Esophagus muscularis mucosa (tissue), 4 donors: ENCODE measurements at regions not wholly inside any gene's neighbourhood (a gene's known extent, or its start where the extent isn't known, plus 50 kb on each side); places are given as distances from the start of the nearest gene placed in this dataset.
A peak's percentile ranks its signal among the peaks of the same experiment; 100 is the strongest.

Experiments
- DNase-seq: peaks from one replicate; pipeline ENCODE4 v3.0.0-alpha.2; 2017; ENCODE audit errors: extremely low spot score
- H3K27ac ChIP-seq, 4 donors: fragments of 200-600 bp; sonication (generic); replicated peaks in 1 of 4; 1 replicate in 3 of 4; 2 replicates in 1 of 4; pipeline ENCODE4 v1.5.1; 2016 to 2019; ENCODE audit warnings: mild to moderate bottlenecking in 1 of 4
- H3K27me3 ChIP-seq, 4 donors: fragments of 200-600 bp; sonication (generic); one replicate each; pipeline versions ENCODE4 v1.5.1 to v1.6.0; 2016 to 2019
- H3K36me3 ChIP-seq, 4 donors: fragments of 200-600 bp; sonication (generic); one replicate each; pipeline ENCODE4 v1.5.1; 2016 to 2019
- H3K4me1 ChIP-seq, 4 donors: fragments of 200-600 bp; sonication (generic); one replicate each; pipeline ENCODE4 v1.5.1; 2016 to 2019
- H3K4me3 ChIP-seq, 4 donors: fragments of 200-600 bp; sonication (generic); 1 replicate in 2 of 4; 2 replicates in 2 of 4; pipeline ENCODE4 v1.5.1; 2016 to 2019; ENCODE audit warnings: mild to moderate bottlenecking in 4 of 4, moderate library complexity in 1 of 4
- H3K9me3 ChIP-seq, 4 donors: fragments of 200-600 bp; sonication (generic); 1 replicate in 3 of 4; 2 replicates in 1 of 4; pipeline ENCODE4 v1.5.1; 2016 to 2019
- EP300 ChIP-seq: sonication (generic); formaldehyde crosslinking; IDR thresholded peaks from one replicate; pipeline ENCODE4 v1.6.1; 2017; ENCODE audit warnings: antibody characterized with exemption
- POLR2A ChIP-seq: fragments of 450-650 bp; IDR thresholded peaks from one replicate; pipeline ENCODE4 v1.6.1; 2017; ENCODE audit warnings: antibody characterized with exemption, moderate library complexity, mild to moderate bottlenecking, low read depth
- POLR2AphosphoS5 ChIP-seq, 2 donors: sonication (generic); formaldehyde crosslinking; IDR thresholded peaks; one replicate each; pipeline ENCODE4 v1.6.1; 2017; ENCODE audit warnings: antibody characterized with exemption in 2 of 2
- whole genome bisulfite sequencing: methylation state at CpG from one replicate; pipeline ENCODE4 v1.1.5; 2018; 5-methylcytosine and 5-hydroxymethylcytosine counted together
- intact Hi-C: fragments of 100-400 bp; cut with DNase I; formaldehyde crosslinking; loops from one replicate; pipeline ENCODE4 v1.15.1; 2023
- TF ChIP-seq, protein P1 (sequence below), 3 experiments: fragments of 200-600 bp in 2 of 3; fragments of 450-650 bp in 1 of 3; sonication (generic) in 2 of 3; IDR thresholded peaks; one replicate each; pipeline ENCODE4 v1.5.1; 2017 to 2019; ENCODE audit warnings: antibody characterized with exemption in 3 of 3, mild to moderate bottlenecking in 2 of 3, moderate library complexity in 1 of 3

DNA sequence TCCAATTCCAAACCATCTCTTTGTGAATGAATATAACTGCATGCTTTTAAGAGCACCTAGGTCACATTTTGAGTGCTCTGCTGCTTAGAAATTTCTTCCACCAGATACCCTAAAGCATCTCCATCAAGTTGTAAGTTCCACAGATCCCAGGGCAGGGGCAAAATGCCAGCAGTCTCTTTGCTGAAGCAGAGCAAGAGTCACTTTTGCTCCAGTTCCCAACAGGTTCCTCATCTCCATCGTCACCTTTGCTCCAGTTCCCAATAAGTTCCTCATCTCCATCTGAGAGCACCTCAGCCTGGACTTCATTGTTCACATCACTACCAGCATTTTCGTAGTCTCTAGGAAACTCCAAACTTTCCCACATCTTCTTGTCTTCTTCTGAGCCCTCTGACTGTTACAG, 116.7 kb upstream of the ALKAL2 start:
- Histone ChIP-seq H3K27ac (no peak overlapping the region), H3K36me3 (no peaks in the 10 kb centered on the region), H3K27me3 (peaks cover 0 to 20% (median 0%) of the 10 kb centered on the region in 4 donors), H3K4me3 (no peak overlapping the region), H3K9me3 (peaks cover 0 to 10% (median 0%) of the 10 kb centered on the region in 4 donors), H3K4me1 (no peaks in the 10 kb centered on the region)
- intact Hi-C loops = no loop called here
- WGBS = 96% methylated on average over 2 of the region's 2 CpGs
- TF ChIP-seq POLR2A = no peak
- TF ChIP-seq, protein P1, sequence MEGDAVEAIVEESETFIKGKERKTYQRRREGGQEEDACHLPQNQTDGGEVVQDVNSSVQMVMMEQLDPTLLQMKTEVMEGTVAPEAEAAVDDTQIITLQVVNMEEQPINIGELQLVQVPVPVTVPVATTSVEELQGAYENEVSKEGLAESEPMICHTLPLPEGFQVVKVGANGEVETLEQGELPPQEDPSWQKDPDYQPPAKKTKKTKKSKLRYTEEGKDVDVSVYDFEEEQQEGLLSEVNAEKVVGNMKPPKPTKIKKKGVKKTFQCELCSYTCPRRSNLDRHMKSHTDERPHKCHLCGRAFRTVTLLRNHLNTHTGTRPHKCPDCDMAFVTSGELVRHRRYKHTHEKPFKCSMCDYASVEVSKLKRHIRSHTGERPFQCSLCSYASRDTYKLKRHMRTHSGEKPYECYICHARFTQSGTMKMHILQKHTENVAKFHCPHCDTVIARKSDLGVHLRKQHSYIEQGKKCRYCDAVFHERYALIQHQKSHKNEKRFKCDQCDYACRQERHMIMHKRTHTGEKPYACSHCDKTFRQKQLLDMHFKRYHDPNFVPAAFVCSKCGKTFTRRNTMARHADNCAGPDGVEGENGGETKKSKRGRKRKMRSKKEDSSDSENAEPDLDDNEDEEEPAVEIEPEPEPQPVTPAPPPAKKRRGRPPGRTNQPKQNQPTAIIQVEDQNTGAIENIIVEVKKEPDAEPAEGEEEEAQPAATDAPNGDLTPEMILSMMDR (IDR thresholded peaks at IDR 0.05) = no peak
- TF ChIP-seq POLR2AphosphoS5 (IDR thresholded peaks at IDR 0.05) = no peak
- TF ChIP-seq EP300 = no peak
- DNase-seq = peak; percentile 68

DNA sequence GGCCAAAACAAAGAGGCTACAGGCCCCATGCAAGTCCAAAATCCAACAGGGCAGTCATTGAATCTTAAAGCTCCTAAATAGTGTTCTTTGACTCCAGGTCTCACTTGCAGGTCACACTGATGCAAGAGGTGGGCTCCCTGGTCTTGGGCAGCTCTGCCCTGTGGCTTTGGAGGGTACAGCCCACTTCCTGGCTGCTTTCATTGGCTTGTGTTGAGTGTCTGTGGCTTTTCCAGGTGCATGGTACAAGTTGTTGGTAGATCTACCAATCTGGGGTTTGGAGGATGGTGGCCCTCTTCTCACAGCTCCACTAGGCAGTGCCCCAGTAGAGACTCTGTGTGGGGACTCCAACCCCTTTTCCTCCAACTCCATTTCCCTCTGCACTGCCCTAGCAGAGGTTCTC, 115.8 kb upstream of the ALKAL2 start:
- intact Hi-C loops = no loop called here
- Histone ChIP-seq H3K27me3 (peaks cover 0 to 17% (median 0%) of the 10 kb centered on the region in 4 donors), H3K36me3 (no peaks in the 10 kb centered on the region), H3K4me1 (no peaks in the 10 kb centered on the region), H3K9me3 (peaks cover 0 to 10% (median 0%) of the 10 kb centered on the region in 4 donors), H3K4me3 (no peak overlapping the region), H3K27ac (no peak overlapping the region)
- peak; percentile 78 for DNase-seq
- TF ChIP-seq POLR2AphosphoS5 (IDR thresholded peaks at IDR 0.05) = no peak
- TF ChIP-seq, protein P1 (IDR thresholded peaks at IDR 0.05) = no peak
- TF ChIP-seq EP300 = no peak
- TF ChIP-seq POLR2A = no peak

DNA sequence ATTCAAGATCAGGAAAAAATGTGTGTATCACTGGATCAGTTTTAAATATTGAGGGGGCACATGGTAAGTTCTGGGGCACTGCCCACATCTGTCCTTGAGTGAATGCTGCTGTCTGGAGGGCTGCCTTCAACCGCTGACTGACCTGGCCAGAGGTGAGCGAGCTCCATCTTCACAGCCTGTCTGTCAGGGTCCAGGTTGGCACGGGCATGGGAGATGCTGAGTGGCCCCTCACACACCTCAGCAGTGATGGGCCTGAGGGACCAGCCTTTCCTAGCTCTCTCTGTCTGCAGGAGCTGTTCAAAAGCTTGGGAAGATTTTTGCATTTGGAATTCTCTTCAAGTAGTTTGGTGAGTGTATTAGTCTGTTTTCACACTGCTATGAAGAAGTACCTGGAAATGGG, 114.8 kb upstream of the ALKAL2 start:
- H3K4me1 ChIP-seq = no peaks in the 10 kb centered on the region
- peak; percentile 89 for DNase-seq
- no peak overlapping the region for H3K27ac ChIP-seq
- no peaks in the 10 kb centered on the region for H3K36me3 ChIP-seq
- TF ChIP-seq, protein P1 (IDR thresholded peaks at IDR 0.05) = no peak
- TF ChIP-seq POLR2A = no peak
- TF ChIP-seq EP300 = no peak
- TF ChIP-seq POLR2AphosphoS5 (IDR thresholded peaks at IDR 0.05) = no peak
- intact Hi-C loops = no loop called here
- 80% methylated on average over 3 of the region's 3 CpGs for WGBS
- H3K27me3 ChIP-seq = peaks cover 0 to 17% (median 0%) of the 10 kb centered on the region in 4 donors
- H3K9me3 ChIP-seq = peaks cover 0 to 10% (median 0%) of the 10 kb centered on the region in 4 donors
- no peak overlapping the region for H3K4me3 ChIP-seq

DNA sequence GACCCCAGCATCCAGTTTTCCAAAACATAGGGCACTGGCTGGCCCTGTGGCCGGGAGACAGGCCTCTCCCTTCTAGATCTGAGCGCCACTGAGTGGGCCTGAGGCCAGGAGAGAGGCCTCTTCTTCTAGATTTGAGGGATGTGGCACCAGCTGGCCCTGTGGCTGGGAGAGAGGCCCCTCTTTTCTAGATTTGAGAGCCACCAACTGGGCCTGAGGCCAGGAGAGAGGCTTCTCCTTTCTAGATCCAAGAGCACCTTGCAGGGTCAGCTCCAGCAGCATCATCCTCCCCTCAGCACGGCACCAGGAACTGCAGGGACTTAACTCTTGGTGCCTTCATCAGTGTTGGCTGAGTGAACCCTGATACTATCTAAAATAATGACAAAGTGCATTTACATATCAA, 114.3 kb upstream of the ALKAL2 start:
- Histone ChIP-seq H3K4me1 (no peaks in the 10 kb centered on the region), H3K4me3 (no peak overlapping the region), H3K36me3 (no peaks in the 10 kb centered on the region), H3K9me3 (peaks cover 0 to 10% (median 0%) of the 10 kb centered on the region in 4 donors), H3K27me3 (peaks cover 0 to 15% (median 0%) of the 10 kb centered on the region in 4 donors), H3K27ac (no peak overlapping the region)
- DNase-seq = peak; percentile 86
- intact Hi-C loops = no loop called here
- 72% methylated on average over 3 of the region's 3 CpGs for WGBS
- TF ChIP-seq EP300 (no peak), POLR2AphosphoS5 (IDR thresholded peaks at IDR 0.05) (no peak), POLR2A (no peak)
- TF ChIP-seq, protein P1 (IDR thresholded peaks at IDR 0.05) = no peak

DNA sequence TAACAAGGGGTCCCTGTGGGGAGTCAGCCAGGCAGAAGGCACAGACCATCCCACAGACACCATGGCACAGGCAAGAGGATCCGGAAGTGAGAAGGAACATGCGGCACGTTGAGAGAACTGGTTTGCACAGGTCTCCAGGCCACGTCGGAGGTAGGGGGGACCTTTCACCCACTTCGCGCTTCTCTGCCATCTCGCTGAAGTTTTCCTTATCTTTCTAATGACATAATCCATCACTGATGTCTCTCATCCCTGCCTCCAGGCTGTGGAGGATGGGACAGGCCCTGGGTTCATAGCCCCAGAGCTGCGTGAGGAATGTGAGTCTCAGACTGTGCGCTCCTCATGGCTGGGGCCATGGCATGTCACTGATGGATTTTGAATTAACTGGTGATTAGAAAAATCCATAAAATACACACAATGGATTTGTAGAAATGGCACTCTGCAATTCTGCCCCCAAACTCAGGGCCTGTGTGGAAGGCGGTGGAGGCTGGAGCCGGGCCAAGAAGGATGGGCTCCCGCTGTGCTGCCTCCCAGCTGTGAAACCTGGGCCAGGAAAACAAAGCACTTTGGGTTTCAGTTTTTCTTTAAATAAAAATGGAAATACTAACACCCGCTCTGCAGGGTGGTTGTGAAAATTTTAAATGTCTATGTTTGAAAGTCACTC, 113.3 kb upstream of the ALKAL2 start:
- Histone ChIP-seq H3K27me3 (peaks cover 0 to 6% (median 0%) of the 10 kb centered on the region in 4 donors), H3K4me1 (no peaks in the 10 kb centered on the region), H3K27ac (no peak overlapping the region), H3K9me3 (peaks cover 0 to 10% (median 0%) of the 10 kb centered on the region in 4 donors), H3K36me3 (no peaks in the 10 kb centered on the region), H3K4me3 (no peak overlapping the region)
- intact Hi-C loops = no loop called here
- WGBS = 71% methylated on average over 14 of the region's 14 CpGs
- no peak for TF ChIP-seq POLR2A
- no peak for TF ChIP-seq POLR2AphosphoS5 (IDR thresholded peaks at IDR 0.05)
- TF ChIP-seq, protein P1 (IDR thresholded peaks at IDR 0.05) = no peak
- no peak for TF ChIP-seq EP300
- no peak for DNase-seq
